ENCODE measurements at regions not wholly inside any gene's neighbourhood (a gene's known extent, or its start where the extent isn't known, plus 50 kb on each side); places are given as distances from the start of the nearest gene placed in this dataset.

- TF ChIP-seq CTCF (conservative IDR thresholded peaks at IDR 0.05) (no peak), ZFX (IDR thresholded peaks at IDR 0.05) (no peak)
Observed at GRCh38 chr5:98364549-98364948, 408.9 kb upstream of the RGMB start.

Measured in C4-2B (cell line).